ENCODE measurements at regions not wholly inside any gene's neighbourhood (a gene's known extent, or its start where the extent isn't known, plus 50 kb on each side); places are given as distances from the start of the nearest gene placed in this dataset.

GRCh38 chr12:74242088-74242487, 295.5 kb upstream of the ATXN7L3B start:
- no peak for TF ChIP-seq CTCF (IDR thresholded peaks at IDR 0.05)
- TF ChIP-seq POLR2A (IDR thresholded peaks at IDR 0.05): no peak
- no peak for TF ChIP-seq EP300 (IDR thresholded peaks at IDR 0.05)

All from tibial nerve (tissue), 4 donors.